HG02885 (cell line): ENCODE measurements at regions not wholly inside any gene's neighbourhood (a gene's known extent, or its start where the extent isn't known, plus 50 kb on each side); places are given as distances from the start of the nearest gene placed in this dataset.

ENCODE experiments used
- ATAC-seq: cut with Tn5 transposase; IDR thresholded peaks from one replicate; pipeline ENCODE4 v1.9.1; 2021; ENCODE audit warnings: mild to moderate bottlenecking; ENCODE audit not compliant: unreplicated experiment, poor library complexity

GRCh38 chr12:90333939-90334338, 621.0 kb downstream of the CCER1 start:
- ATAC-seq: no peak

DNA sequence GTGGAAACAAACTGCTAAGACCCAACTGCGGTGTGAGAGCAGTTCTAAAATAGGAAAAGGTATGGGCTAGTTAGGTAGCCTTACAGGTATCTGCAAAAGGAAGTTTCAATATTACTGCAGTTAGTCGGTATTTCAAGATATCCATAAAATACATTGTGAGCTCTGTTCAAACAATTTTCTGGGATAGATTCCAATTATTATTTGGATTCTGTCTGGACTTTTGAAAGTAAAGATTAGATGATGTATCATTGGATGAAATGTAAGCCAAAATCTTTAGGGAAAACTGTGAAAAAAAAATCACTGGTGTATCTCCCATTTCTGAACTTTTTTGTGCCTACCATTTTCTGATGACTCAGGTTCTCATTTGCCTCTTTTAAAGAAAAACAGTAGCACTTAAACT, 621.6 kb downstream of the CCER1 start:
- no peak for ATAC-seq

DNA sequence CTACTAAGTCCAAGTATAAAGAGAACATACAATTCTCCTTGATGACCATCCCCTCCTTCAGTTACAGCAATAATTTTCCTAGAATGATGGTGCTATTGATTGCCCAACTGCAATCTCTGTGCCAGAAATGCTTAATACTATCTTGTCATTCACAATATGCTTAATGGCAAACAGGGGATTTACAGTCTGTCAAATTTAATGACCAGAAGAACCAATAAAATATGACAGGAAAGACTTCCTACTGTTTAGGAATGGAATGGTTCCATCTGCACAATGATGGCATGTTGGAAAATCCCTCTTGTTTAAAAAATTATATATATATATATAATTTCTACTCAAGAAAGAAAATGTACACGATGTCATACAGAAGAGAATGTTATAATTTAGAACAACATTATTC, 623.2 kb downstream of the CCER1 start:
- no peak for ATAC-seq

DNA sequence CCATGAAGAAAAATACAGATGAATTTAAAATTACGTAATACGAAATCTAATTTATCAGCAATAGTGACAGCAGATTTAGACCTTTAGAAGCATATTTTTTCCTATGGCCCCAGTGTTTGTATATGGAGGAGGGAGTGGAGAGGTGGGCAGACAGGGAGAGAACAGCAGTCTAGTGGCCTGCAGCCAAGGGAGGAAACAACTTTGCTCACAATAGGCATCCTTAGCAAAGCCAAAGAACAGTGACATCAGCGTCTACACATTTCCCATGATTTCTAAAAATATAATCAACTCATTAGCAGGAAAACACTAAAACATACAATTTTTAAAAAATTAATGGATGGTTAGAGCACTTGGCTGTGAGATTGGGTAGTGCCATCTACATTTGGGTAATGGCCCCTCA, 622.6 kb upstream of the ATP2B1 start:
- no peak for ATAC-seq

DNA sequence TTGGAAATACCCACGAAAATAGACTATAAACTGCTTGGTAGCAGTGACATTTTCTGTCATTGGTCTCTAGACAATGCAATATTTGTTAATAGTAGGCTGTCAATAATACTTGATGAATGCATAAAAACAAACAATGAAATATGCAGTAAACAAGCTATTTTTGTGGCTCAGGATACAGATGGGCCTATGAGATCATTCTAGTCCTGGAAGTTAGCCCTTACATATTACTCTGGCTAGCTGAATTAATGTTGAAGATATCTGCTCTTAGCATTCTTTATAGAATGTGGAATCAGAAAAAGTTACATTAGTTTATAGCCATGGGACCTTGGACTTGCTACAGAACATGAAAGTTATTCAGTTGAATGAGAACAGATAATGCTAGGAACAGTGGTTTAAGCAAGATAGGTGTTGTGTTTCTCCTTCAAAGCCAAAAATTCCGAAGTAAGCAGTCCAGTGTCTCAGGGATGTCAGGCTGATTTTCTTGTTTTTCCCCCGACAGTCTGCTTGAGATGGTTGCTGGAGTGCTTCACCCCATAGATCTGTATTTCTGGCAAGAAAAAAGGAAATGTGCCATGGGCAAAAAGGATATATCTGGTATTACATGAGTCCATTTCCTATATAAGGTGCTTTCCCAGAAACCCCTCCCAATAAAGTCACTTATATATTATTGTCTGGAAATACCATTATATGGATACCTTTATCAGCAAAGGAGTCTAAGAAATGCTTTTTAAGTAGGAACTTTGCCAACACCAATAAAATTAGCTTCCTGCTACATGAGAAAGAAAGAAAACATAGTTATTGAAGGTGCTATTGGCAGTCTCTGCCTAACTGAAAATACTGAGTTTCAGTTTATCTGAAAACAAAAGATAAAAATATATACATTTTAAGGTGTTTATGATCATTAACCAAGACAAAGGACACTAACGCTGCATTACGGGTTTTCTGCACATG, 619.4 kb upstream of the ATP2B1 start:
- ATAC-seq: no peak

- ATAC-seq: no peak
Observed at GRCh38 chr12:90323217-90323616, 614.6 kb upstream of the ATP2B1 start.

- no peak for ATAC-seq
Observed at GRCh38 chr12:90322006-90322405, 613.4 kb upstream of the ATP2B1 start.

DNA sequence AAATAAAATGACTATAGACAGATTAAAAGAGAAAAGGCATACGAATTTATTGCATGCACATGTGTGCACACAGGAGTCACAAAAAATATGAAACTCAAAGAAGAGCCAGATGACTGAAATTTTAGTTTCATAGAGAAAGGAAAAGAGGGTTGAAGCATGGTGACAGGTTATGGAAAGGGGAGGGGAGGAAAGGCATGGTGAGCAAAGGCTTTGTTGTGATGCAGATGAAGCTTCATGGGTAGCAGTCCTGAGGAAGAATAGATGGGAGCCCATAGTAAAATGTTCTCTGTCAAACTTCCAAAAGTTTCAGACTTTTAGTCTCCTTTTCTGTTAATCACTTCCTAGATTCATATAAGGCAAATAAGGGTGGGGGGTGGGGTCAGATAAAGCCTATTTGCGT, 612.7 kb upstream of the ATP2B1 start:
- ATAC-seq: no peak

GRCh38 chr12:90311561-90311960, 602.9 kb upstream of the ATP2B1 start:
- ATAC-seq: no peak

DNA sequence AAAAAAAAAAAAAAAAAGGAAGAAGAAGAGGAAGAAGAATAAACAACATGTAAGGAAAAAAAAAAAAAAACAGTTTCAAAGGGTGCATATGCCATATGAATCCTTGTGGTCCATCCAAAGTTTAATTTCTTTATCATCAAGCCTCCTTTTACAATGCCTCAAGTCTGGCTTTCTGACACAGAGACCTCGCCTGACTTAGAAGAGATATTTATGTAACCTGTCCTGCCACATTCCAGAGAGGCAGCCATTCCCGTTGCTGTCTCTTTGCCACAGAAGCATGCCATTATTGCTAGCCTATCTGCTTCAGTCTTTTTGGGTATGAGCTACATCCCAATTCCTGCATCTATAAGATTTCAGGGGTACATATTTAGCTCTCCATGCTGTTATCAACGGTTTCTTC, 596.7 kb upstream of the ATP2B1 start:
- no peak for ATAC-seq

GRCh38 chr12:90304231-90304630, 595.6 kb upstream of the ATP2B1 start:
- no peak for ATAC-seq

- ATAC-seq: no peak
Observed at GRCh38 chr12:90303771-90304170, 595.1 kb upstream of the ATP2B1 start.

DNA sequence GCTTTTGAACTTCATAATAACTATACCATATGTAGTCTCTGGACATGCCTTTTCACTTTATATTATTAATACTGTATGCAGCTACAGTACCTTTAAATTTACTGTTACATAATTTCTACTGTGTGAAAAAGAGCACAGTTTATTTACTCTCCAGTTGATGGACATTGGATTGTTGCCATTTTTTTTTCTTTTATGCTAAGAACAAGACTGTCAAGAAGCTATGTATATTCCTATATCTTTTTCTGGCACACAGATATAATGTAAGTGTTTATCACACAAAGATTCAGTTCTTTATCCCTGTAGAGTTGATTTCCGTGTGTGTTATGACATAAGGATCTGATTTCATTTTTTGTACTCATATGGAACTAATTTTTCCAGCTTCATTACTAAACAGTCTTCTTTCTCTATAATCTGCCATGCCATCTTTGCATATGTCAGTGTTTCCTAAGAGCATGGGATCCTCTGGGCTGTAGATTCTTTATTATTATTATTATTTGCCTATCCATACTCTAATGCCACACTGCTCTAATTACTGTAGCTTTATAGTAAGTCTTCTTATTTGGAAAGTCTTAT, 593.0 kb upstream of the ATP2B1 start:
- ATAC-seq: no peak

GRCh38 chr12:90301095-90301494, 592.5 kb upstream of the ATP2B1 start:
- ATAC-seq: no peak

- no peak for ATAC-seq
Observed at GRCh38 chr12:90299666-90300065, 591.0 kb upstream of the ATP2B1 start.

GRCh38 chr12:90299121-90299520, 590.5 kb upstream of the ATP2B1 start:
- ATAC-seq: peak; percentile 91

DNA sequence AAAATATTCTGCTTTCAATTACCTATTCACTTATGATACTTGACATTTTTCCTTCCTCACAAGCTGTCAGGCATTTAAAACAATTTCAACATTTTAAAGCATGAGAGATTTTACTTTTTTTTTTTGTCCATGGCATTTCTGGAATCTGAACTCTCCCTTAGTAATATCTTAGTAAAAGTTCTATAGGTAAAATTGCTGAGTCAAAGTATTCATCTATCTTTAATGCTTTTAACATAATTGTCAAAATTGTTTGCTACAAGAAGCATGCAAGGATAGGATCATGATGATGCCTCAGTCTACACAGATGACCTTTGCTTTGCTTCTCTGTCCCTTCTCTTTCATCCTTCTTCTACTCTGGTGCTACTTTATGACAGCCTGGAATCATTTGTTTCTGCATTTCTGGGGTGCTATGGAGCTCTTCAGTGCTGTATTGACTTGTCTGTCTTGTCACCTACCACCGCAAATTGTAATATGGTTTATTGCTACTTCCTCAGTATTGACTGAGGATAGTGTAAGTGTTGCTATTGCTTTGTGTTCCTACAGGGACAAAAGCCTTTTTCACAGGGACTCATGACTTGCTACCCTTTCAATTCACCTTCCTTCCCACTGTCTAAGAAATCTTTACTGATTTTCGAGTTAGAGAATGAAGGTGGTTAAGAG, 589.8 kb upstream of the ATP2B1 start:
- no peak for ATAC-seq

DNA sequence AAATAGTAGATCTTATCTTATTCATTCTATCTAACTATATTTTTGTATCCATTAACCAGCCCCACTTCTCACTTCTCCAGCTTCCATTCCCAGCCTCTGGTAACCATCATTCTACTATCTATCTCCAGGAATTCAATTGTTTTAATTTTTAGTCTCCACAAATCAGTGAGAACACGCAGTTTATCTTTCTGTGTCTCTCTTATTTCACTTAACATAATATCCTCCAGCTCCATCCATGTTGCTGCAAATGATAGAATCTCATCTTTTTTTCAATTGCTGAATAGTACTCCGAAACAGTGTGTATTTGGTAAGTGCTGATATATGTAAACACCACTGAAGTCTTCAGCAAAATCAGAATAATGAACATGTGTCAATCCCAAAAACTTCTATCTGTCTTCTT, 587.2 kb upstream of the ATP2B1 start:
- ATAC-seq: no peak

- ATAC-seq: no peak
Observed at GRCh38 chr12:90292183-90292582, 583.5 kb upstream of the ATP2B1 start.

DNA sequence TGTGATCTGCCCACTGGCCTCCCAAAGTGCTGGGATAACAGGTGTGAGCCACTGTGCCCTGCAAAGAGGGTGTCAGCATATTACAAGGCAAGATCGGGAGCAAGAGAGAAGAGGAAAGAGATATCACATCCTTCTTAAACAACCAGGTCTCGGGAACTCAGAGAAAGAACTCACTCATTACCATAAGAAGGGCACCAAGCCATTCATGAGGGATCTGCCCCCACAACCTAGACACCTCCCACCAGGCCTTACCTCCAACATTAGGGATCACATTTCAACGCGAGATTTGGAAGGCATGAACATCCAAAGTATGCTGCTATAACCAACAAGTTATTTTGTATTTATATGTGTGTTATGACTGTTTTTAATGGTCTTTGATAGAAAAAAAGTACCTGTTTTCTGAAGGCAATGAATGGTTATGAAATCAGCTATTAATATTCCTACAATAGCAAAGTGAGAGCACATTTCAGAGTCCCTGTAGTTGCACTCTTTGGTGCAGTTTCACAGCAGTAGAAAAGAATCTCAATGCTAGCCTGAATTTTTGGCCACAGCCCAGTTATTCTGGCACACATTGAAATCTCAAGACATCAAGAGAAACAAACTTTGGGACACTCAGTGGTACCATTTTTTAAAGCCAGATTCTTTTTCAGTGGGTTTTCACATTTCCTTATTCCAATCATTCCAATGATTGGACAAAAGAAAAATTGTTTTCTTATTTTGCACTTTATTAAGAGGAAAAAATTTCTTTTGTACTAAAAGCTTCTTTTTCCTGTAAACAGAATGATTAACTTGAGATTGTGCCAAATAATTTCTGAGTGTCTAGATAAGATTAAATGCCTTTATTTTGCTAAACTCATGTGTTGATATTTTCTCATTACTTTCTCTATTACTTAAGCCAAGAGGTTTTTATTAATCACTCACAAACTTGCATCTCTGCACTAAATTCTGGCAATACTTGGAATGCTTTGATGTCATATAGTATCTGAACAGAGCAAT, 582.6 kb upstream of the ATP2B1 start:
- no peak for ATAC-seq
